Hepatocyte (in vitro differentiated cells): ENCODE measurements at regions not wholly inside any gene's neighbourhood (a gene's known extent, or its start where the extent isn't known, plus 50 kb on each side); places are given as distances from the start of the nearest gene placed in this dataset.

Experiments used
- EZH2 ChIP-seq: fragments of 200-600 bp; sonication (generic); IDR thresholded peaks from 2 replicates; pipeline ENCODE4 v1.6.1; 2016; ENCODE audit warnings: antibody characterized with exemption, mild to moderate bottlenecking, borderline replicate concordance
- TF ChIP-seq, protein P1 (sequence below): fragments of 200-600 bp; sonication (generic); IDR thresholded peaks from 2 replicates; pipeline ENCODE4 v1.5.1; 2016; ENCODE audit warnings: antibody characterized with exemption, mild to moderate bottlenecking; ENCODE audit not compliant: poor library complexity

DNA sequence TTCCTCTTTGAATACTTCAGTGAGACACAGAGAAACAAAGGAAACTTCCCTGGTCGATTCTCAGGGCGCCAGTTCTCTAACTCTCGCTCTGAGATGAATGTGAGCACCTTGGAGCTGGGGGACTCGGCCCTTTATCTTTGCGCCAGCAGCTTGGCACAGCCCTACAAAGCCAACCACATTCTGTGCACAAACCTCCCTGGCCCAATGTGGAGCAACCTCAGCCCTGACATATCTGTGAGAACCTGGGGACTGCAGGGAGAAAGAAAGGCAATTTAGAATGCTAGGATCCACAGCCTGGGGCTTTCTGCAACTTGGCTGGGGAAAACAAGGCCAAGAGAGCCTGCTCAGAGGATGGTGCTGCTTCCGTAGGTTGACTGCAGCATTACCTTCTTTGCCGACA lies 63.5 kb upstream of the PRSS58 start:
- TF ChIP-seq, protein P1, sequence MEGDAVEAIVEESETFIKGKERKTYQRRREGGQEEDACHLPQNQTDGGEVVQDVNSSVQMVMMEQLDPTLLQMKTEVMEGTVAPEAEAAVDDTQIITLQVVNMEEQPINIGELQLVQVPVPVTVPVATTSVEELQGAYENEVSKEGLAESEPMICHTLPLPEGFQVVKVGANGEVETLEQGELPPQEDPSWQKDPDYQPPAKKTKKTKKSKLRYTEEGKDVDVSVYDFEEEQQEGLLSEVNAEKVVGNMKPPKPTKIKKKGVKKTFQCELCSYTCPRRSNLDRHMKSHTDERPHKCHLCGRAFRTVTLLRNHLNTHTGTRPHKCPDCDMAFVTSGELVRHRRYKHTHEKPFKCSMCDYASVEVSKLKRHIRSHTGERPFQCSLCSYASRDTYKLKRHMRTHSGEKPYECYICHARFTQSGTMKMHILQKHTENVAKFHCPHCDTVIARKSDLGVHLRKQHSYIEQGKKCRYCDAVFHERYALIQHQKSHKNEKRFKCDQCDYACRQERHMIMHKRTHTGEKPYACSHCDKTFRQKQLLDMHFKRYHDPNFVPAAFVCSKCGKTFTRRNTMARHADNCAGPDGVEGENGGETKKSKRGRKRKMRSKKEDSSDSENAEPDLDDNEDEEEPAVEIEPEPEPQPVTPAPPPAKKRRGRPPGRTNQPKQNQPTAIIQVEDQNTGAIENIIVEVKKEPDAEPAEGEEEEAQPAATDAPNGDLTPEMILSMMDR, result no peak
- no peak for TF ChIP-seq EZH2
